H1 (cell line): ENCODE measurements at regions not wholly inside any gene's neighbourhood (a gene's known extent, or its start where the extent isn't known, plus 50 kb on each side); places are given as distances from the start of the nearest gene placed in this dataset.

ENCODE experiments used
- CTCF ChIA-PET: fragments of 300-600 bp; sonication (Branson Sonifier 250); formaldehyde crosslinking; loops from one replicate; lab custom pipeline; 2021; ENCODE audit not compliant: partially characterized antibody; lab: Charles Lee
- POLR2A ChIA-PET: fragments of 300-600 bp; sonication (Branson Sonifier 250); formaldehyde crosslinking; loops from one replicate; lab custom pipeline; 2021; ENCODE audit warnings: inconsistent platforms; ENCODE audit not compliant: partially characterized antibody; lab: Charles Lee
- DNase-seq, 2 experiments: peaks; one replicate each; pipeline versions ENCODE4 v3.0.0 to v3.0.0-alpha.2; 2010 to 2022; ENCODE audit warnings: low spot score in 2 of 2, low read depth in 1 of 2, mixed read lengths in 1 of 2
- FAIRE-seq: peaks from 2 replicates; lab custom pipeline; 2011; peaks lifted over from hg19 to GRCh38; lab: Jason Lieb, UNC
- H2AFZ ChIP-seq: 2 replicates; pipeline ENCODE4 v1.8.1; 2012; ENCODE audit warnings: low read length, inconsistent platforms
- H2AK5ac ChIP-seq: 2 replicates; pipeline ENCODE4 v1.6.1; 2013; ENCODE audit warnings: low read depth, low read length
- H2BK120ac ChIP-seq: replicated peaks from 2 replicates; pipeline ENCODE3; 2013; ENCODE audit warnings: low read depth, low read length, inconsistent platforms
- H2BK12ac ChIP-seq: 2 replicates; pipeline ENCODE4 v1.6.1; 2013; ENCODE audit warnings: low read depth, low read length
- H2BK15ac ChIP-seq: 2 replicates; pipeline ENCODE4 v1.6.1; 2013; ENCODE audit warnings: low read length
- H2BK20ac ChIP-seq: 2 replicates; pipeline ENCODE4 v1.6.1; 2013; ENCODE audit warnings: low read length
- H2BK5ac ChIP-seq: 2 replicates; pipeline ENCODE4 v1.6.1; 2013; ENCODE audit warnings: low read depth, low read length
- H3K14ac ChIP-seq: 2 replicates; pipeline ENCODE4 v1.6.1; 2013; ENCODE audit warnings: inconsistent platforms; ENCODE audit not compliant: insufficient read length
- H3K18ac ChIP-seq: 2 replicates; pipeline ENCODE4 v1.6.1; 2013; ENCODE audit warnings: low read length; ENCODE audit errors: extremely low read depth
- H3K23ac ChIP-seq: 2 replicates; pipeline ENCODE4 v1.6.1; 2013; ENCODE audit warnings: inconsistent platforms; ENCODE audit not compliant: insufficient read length
- H3K23me2 ChIP-seq: 2 replicates; pipeline ENCODE4 v1.6.1; 2013; ENCODE audit warnings: low read depth, low read length
- H3K27ac ChIP-seq: 2 replicates; pipeline ENCODE4 v1.6.1; 2011; ENCODE audit warnings: low read depth, low read length, inconsistent platforms
- H3K27me3 ChIP-seq, 4 experiments: replicated peaks in 1 of 4; 1 replicate in 1 of 4; 2 replicates in 3 of 4; pipeline versions ENCODE4 v1.6.1 to v1.8.1; 2011 to 2013; ENCODE audit warnings: low read length in 3 of 4, mild to moderate bottlenecking in 3 of 4, inconsistent platforms in 2 of 4, mixed read lengths in 2 of 4, moderate library complexity in 1 of 4; ENCODE audit not compliant: control insufficient read depth in 3 of 4, insufficient read depth in 3 of 4; ENCODE audit errors: extremely low read depth in 1 of 4
- H3K36me3 ChIP-seq, 4 experiments: 2 replicates each; pipeline versions ENCODE4 v1.6.1 to v1.8.1; 2011 to 2013; ENCODE audit warnings: mild to moderate bottlenecking in 4 of 4, low read length in 3 of 4, moderate library complexity in 2 of 4, control low read depth in 1 of 4, inconsistent platforms in 1 of 4; ENCODE audit not compliant: insufficient read depth in 4 of 4, control insufficient read depth in 2 of 4
- H3K4ac ChIP-seq: replicated peaks from 2 replicates; pipeline ENCODE3; 2013; ENCODE audit warnings: low read length, low read depth, mixed read lengths, inconsistent platforms; ENCODE audit not compliant: insufficient read length
- H3K4me1 ChIP-seq, 4 experiments: replicated peaks in 1 of 4; 1 replicate in 1 of 4; 2 replicates in 3 of 4; pipeline versions ENCODE4 v1.6.1 to v1.8.1; 2011 to 2013; ENCODE audit warnings: low read length in 3 of 4, inconsistent platforms in 2 of 4, mixed read lengths in 1 of 4; ENCODE audit not compliant: insufficient read depth in 4 of 4, control insufficient read depth in 3 of 4
- H3K4me2 ChIP-seq, 2 experiments: 2 replicates each; pipeline versions ENCODE4 v1.6.1 to v1.8.1; 2011 to 2013; ENCODE audit warnings: low read depth in 2 of 2, low read length in 2 of 2, control low read depth in 1 of 2, inconsistent platforms in 1 of 2, mild to moderate bottlenecking in 1 of 2; ENCODE audit not compliant: insufficient read depth in 1 of 2
- H3K4me3 ChIP-seq, 4 experiments: fragments of 200-600, 300-600 bp in 1 of 4; sonication (generic), shearing (Covaris generic), sonication (Bioruptor Twin) in 1 of 4; 2 replicates each; pipeline versions ENCODE4 v1.5.1 to v1.8.1; 2011 to 2016; ENCODE audit warnings: low read length in 4 of 4, low read depth in 3 of 4, control low read depth in 2 of 4, inconsistent platforms in 2 of 4, mild to moderate bottlenecking in 2 of 4, mixed read lengths in 1 of 4, moderate library complexity in 1 of 4; ENCODE audit not compliant: insufficient read depth in 2 of 4; ENCODE audit errors: extremely low read depth in 1 of 4
- H3K56ac ChIP-seq: replicated peaks from 2 replicates; pipeline ENCODE3; 2013; ENCODE audit warnings: low read depth, mild to moderate bottlenecking, mixed read lengths, low read length, inconsistent platforms; ENCODE audit not compliant: insufficient read length
- H3K79me1 ChIP-seq: 2 replicates; pipeline ENCODE4 v1.6.1; 2013; ENCODE audit warnings: low read depth, low read length, control low read depth
- H3K79me2 ChIP-seq, 2 experiments: 2 replicates each; pipeline versions ENCODE4 v1.6.1 to v1.8.1; 2012 to 2013; ENCODE audit warnings: low read length in 2 of 2, mild to moderate bottlenecking in 2 of 2, inconsistent platforms in 1 of 2; ENCODE audit not compliant: insufficient read depth in 2 of 2, control insufficient read depth in 1 of 2
- H3K9ac ChIP-seq, 4 experiments: replicated peaks in 1 of 4; 1 replicate in 1 of 4; 2 replicates in 3 of 4; pipeline versions ENCODE4 v1.6.1 to v1.8.1; 2011 to 2013; ENCODE audit warnings: low read depth in 3 of 4, low read length in 3 of 4, control low read depth in 2 of 4, mild to moderate bottlenecking in 2 of 4, moderate library complexity in 2 of 4, inconsistent platforms in 1 of 4; ENCODE audit errors: extremely low read depth in 1 of 4
- H3K9me3 ChIP-seq, 2 experiments: 2 replicates each; pipeline versions ENCODE4 v1.6.1 to v1.8.1; 2012 to 2013; ENCODE audit warnings: mild to moderate bottlenecking in 2 of 2, moderate library complexity in 2 of 2, control low read depth in 1 of 2, inconsistent platforms in 1 of 2, low read depth in 1 of 2, low read length in 1 of 2, mixed read lengths in 1 of 2; ENCODE audit not compliant: insufficient read depth in 2 of 2
- H4K20me1 ChIP-seq, 2 experiments: replicated peaks in 1 of 2; 2 replicates each; pipeline versions ENCODE3 to v1.8.1; 2011 to 2013; ENCODE audit warnings: inconsistent platforms in 2 of 2, low read length in 2 of 2, mild to moderate bottlenecking in 1 of 2; ENCODE audit not compliant: insufficient read depth in 2 of 2, control insufficient read depth in 1 of 2
- H4K5ac ChIP-seq: 2 replicates; pipeline ENCODE4 v1.6.1; 2013; ENCODE audit warnings: low read length, low read depth, mixed read lengths, inconsistent platforms; ENCODE audit not compliant: insufficient read length
- H4K8ac ChIP-seq: 2 replicates; pipeline ENCODE4 v1.8.0; 2013; ENCODE audit warnings: mild to moderate bottlenecking, moderate library complexity, low read length, inconsistent platforms; ENCODE audit not compliant: insufficient read depth; ENCODE audit errors: extremely low read depth
- H4K91ac ChIP-seq: replicated peaks from 2 replicates; pipeline ENCODE3; 2013; ENCODE audit warnings: low read length, mixed read lengths, inconsistent platforms; ENCODE audit not compliant: insufficient read length
- CBX8 ChIP-seq: fragments of 300-800, 300-1000 bp; sonication (generic); IDR thresholded peaks from 2 replicates; pipeline ENCODE4 v1.7.1; 2016; ENCODE audit warnings: low read depth, low read length, borderline replicate concordance
- SIN3A ChIP-seq, 2 experiments: IDR thresholded peaks in 1 of 2; conservative IDR thresholded peaks in 1 of 2; 2 replicates each; pipeline ENCODE4 v1.6.1; 2011 to 2012; ENCODE audit warnings: low read length in 2 of 2, improper control_type of control experiment in 1 of 2, low read depth in 1 of 2, mild to moderate bottlenecking in 1 of 2
- SP1 ChIP-seq: IDR thresholded peaks from 2 replicates; pipeline ENCODE4 v1.6.1; 2011; ENCODE audit warnings: low read depth, low read length
- WGBS, 2 experiments: shearing (Covaris generic) in 1 of 2; methylation state at CpG; one replicate each; pipeline versions ENCODE4 v1.1.6 to v1.1.7; 2013 to 2015; ENCODE audit warnings: low lambda C conversion rate in 2 of 2, mixed read lengths in 2 of 2, inconsistent platforms in 1 of 2, low coverage in 1 of 2, missing lambda C conversion rate in 1 of 2; ENCODE audit not compliant: insufficient replicate concordance in 2 of 2, insufficient coverage in 1 of 2, insufficient read length in 1 of 2; ENCODE audit errors: extremely low coverage in 1 of 2, missing lambda C conversion rate in 1 of 2; 5-methylcytosine and 5-hydroxymethylcytosine counted together
- TF ChIP-seq, protein P1 (sequence below): IDR thresholded peaks from 2 replicates; pipeline ENCODE4 v1.6.1; 2012; ENCODE audit warnings: low read length, inconsistent platforms

DNA sequence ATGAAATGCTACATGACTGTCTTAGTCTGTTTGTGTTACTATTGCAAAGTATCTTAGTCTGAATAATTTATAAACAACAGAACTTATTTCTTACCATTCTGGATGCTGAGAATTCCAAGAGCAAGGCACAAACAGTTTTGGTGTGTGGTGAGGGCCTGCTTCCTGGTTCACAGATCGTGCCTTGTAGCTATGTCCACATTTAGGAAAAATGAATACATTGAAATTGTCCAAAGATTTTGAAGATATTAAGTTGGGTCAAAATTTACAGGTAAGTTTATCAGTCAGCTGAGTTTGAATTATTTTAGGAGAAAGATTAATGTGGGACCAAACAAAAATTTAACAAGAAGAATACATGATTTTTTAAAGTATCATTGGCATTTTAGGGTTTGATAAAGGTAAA lies 293.5 kb downstream of the LTN1 start:
- no peak overlapping the region for H2BK5ac ChIP-seq
- no peak for TF ChIP-seq SP1
- TF ChIP-seq, protein P1, sequence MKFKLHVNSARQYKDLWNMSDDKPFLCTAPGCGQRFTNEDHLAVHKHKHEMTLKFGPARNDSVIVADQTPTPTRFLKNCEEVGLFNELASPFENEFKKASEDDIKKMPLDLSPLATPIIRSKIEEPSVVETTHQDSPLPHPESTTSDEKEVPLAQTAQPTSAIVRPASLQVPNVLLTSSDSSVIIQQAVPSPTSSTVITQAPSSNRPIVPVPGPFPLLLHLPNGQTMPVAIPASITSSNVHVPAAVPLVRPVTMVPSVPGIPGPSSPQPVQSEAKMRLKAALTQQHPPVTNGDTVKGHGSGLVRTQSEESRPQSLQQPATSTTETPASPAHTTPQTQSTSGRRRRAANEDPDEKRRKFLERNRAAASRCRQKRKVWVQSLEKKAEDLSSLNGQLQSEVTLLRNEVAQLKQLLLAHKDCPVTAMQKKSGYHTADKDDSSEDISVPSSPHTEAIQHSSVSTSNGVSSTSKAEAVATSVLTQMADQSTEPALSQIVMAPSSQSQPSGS: no peak
- TF ChIP-seq CBX8: no peak
- TF ChIP-seq SIN3A (conservative IDR thresholded peaks at IDR 0.05 in 1 of 2, IDR thresholded peaks at IDR 0.05 in 1 of 2; ENCODE audit: low read depth in 1 of 2, low read length in 2 of 2): no peak

More for the DNA sequence above, 293.5 kb downstream of the LTN1 start:
- Histone ChIP-seq H4K91ac (no peak overlapping the region), H3K9ac (no peak overlapping the region), H4K8ac (no peak overlapping the region), H3K79me2 (no peaks in the 10 kb centered on the region), H3K27me3 (no peaks in the 10 kb centered on the region), H3K4me2 (no peak overlapping the region), H3K4ac (no peak overlapping the region), H3K4me3 (no peak overlapping the region), H2BK15ac (no peak overlapping the region), H3K79me1 (no peaks in the 10 kb centered on the region), H4K5ac (no peak overlapping the region), H3K23me2 (no peaks in the 10 kb centered on the region), H3K36me3 (no peaks in the 10 kb centered on the region), H2BK12ac (no peak overlapping the region), H4K20me1 (no peaks in the 10 kb centered on the region), H3K14ac (no peak overlapping the region), H3K18ac (no peak overlapping the region), H3K56ac (no peak overlapping the region), H3K4me1 (no peaks in the 10 kb centered on the region), H3K9me3 (no peaks in the 10 kb centered on the region), H2AK5ac (no peak overlapping the region), H3K27ac (no peak overlapping the region), H2BK120ac (no peak overlapping the region), H2AFZ (no peak overlapping the region), H3K23ac (no peak overlapping the region), H2BK20ac (no peak overlapping the region)
- FAIRE-seq: no peak
- no peak for DNase-seq
- CTCF ChIA-PET: no interaction called here
- POLR2A ChIA-PET: no interaction called here
- WGBS, 2 experiments: 80% methylated on average over 1 of the region's 1 CpG; no CpG with 5 or more reads in 1 of the 2 experiments
